Dedifferentiated amniotic fluid mesenchymal stem cell (primary cell): ENCODE measurements at regions not wholly inside any gene's neighbourhood (a gene's known extent, or its start where the extent isn't known, plus 50 kb on each side); places are given as distances from the start of the nearest gene placed in this dataset.
"Not testable (repeated sequence)": the region's sequence is repeated elsewhere in the genome, so short reads cannot be mapped to it uniquely, and the experiment has no call there.

Experiments used
- DNase-seq: peaks from one replicate; pipeline ENCODE4 v3.0.0-alpha.2; 2016; ENCODE audit errors: extremely low spot score

DNA sequence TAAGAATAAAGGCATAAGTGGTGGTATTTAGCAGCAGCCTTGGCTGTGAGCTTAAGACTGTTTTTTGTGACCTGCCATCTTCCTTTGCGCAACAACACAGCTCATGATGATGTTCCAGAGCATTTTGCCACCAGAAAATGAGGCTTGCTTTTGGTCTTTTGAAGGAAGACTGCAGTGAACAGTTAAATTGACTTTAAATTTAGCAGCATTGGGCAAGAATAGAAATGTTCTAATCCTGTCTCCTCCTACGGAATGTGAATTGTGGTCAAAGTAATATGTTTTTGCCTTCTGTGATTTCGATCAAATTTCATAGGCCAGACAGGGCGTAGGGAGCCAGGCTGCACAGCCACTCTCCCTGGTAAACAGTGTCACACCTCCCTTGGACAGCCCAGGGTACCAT, 460.7 kb upstream of the RASGRP1 start:
- peak; percentile 62 for DNase-seq

DNA sequence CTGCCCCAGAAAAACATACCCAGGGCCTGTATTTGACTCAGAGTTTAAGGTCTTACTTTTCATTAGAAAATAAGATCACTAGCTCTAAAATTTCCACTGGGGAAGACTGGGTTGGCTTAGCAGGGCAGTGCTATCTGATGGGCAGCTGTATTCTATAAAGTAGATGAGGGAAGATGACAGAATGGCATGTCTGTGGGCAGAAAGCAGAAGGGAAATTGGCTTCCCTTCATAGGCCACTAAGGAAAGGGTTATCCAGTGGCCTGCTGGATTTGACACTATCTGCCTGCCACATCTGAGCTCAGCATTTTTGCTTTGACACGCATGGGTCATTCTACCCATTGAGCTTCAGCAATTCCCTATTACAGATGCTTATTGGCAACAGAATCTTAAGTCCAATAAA, 461.3 kb upstream of the RASGRP1 start:
- DNase-seq, result no peak

DNA sequence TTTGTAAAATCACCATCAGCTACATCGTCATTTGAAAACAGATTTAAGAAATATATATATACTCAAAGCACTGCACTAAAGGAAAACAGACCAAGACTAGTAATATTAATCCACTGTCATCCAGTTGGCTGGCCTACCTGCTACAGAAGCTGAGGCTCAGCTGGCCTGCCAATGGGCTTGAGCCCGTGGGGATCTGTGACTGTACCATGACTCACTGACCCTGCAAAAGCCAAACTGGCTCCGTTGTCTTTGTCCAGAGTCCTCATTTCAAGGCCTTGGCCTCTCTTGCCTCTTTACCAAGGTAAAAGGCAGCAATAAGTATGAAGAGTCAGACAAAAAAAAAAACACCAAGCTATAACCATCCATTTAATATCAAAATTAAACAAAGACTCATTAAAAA, 463.5 kb upstream of the RASGRP1 start:
- no peak for DNase-seq

DNA sequence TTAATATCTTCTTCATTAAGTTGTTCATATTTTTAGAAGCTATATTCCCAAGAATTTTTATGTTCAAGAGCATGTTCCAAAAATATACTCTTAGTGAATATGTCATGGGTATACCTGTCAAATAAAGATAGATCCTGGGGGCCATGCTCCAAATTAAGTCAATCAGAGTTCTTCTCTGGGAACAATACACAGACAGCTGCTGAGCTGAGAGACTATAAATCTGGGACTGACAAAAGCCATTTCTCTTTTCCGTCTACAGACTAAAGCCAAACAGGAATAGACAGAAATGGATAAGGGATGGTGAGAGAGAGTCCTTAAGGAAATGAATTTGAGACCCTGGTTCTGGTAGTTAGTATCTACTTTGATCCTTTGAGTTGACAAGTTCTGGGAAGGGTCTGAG, 465.1 kb upstream of the RASGRP1 start:
- no peak for DNase-seq

DNA sequence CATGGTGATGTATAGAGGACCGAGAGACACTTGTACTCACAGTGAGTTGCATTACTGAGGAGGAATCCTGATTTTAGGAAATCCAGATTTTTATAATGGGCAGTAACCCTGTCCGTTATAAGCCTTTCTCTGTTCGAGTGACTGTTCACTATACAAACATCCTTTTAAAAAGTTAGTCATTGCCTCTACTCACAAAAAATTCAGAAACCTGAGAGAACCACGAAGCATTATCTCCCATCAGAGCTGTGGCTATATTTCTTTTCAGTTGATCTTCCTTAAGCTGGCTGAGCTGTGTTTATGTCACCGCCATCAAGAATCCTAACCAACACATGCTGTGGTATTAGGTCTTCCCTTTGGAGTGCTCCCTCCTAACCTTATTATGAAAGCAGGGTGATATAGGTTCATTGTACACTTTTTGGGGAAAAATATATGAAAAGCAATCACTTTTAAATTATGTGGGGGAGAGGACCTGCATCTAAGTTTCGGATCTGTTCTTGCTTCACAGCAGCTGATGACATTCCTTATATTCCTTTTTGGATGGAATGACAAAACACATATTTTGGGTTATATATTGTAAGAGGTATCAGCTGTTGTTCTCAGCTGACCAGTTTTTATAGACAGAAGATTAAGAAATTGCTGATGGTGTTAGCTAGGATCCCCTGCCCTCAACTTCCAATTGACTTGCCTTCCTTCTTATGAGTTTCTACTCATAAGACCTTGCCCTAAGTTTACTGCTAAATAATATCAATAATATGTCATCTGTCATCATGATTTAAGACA, 465.9 kb upstream of the RASGRP1 start:
- DNase-seq, result no peak

DNA sequence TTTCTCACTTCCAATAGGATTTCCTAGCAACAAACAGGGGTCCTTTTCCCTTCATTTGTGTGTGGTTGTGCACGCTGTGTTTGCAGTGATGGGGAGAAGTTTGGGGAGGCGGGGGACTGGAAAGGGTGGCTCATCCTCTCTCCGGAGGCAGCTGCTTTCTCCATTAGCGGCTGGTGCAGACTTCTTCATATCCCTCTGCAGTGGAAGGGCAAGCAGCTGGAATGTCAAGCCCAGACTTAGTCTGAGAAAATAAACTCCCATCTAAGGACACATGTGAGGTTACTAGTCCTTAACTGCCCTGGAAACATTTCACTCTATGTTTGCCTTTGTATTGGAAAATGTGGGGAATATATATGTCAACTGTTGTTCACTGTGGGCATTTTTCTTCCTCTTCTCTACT, 467.0 kb upstream of the RASGRP1 start:
- DNase-seq, result no peak

DNA sequence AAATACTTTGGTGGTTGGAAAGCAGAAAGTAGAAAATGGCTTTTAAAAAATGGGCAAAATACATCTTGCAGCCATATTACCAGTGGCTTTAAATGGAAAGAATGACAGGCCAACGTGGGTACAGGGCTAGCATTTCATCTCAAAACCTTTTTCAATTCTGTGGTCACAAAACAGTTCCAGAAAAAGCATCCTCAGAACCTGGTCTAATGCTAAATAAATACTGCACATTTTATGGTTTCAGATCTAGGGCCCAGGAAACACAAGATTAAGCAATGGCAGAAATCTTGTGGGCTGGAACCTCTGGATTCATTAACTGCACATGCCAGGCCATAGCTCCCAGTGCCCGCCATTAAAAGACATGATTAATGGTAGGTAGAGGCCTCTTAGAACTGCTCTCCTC, 470.2 kb upstream of the RASGRP1 start:
- DNase-seq, result no peak

DNA sequence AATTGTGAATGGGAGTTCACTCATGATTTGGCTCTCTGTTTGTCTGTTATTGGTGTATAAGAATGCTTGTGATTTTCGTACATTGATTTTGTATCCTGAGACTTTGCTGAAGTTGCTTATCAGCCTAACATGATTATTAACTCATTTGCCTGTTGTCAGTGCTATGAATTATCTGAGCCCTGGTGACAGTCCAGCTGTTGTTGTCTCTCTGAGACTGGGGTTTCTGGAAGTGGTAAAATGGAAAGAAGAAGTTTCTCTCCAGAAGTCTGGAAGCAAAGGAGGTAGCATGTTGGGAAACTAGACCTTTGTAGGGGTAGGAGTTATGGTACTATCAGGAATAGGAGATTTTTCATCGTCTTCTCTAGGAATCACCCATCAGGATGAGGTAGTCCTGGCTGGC, 473.0 kb upstream of the RASGRP1 start:
- not testable (repeated sequence) for DNase-seq

DNA sequence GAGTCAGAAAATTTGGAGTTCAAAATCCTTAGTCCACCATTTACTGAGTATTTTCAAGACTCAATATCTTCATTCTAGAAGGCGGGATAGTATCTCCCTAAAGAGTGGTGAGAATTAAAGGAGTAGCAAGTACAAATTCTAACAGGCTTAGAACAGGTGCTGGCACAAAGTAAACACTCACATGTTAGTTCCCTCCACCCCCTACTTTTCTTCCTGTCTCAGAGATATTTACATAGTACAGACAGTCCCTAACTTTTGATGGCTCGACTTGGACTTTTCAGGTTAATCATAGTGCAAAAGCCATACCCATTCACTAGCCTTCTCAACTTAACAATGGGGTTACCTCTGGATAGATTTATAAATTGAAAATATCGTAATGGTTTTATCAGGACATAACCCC, 476.2 kb upstream of the RASGRP1 start:
- no peak for DNase-seq

DNA sequence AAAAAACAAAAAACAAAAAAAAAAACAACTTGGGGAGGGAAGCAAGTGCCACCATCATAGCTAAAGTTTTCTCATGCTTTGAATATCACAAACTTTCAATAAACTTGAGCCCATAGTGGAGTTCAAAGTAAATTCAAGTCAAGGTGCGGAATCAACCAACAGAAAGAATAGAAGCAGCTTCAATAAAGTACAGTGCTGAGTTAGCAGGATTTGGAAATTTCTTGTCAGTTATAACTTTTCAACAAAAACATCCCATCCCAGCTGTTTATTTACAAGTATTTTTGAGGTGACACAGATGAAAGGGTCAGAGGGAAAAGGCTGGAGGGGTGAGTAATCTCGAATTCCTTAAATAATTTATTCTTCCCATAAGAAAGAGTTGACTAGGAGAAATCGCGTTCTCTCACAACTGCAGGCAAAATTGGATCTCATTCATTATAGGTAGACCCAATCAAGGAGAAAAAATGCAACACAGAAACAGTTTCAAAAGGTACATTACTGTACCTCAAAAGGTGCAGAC, 477.4 kb upstream of the RASGRP1 start:
- no peak for DNase-seq

DNA sequence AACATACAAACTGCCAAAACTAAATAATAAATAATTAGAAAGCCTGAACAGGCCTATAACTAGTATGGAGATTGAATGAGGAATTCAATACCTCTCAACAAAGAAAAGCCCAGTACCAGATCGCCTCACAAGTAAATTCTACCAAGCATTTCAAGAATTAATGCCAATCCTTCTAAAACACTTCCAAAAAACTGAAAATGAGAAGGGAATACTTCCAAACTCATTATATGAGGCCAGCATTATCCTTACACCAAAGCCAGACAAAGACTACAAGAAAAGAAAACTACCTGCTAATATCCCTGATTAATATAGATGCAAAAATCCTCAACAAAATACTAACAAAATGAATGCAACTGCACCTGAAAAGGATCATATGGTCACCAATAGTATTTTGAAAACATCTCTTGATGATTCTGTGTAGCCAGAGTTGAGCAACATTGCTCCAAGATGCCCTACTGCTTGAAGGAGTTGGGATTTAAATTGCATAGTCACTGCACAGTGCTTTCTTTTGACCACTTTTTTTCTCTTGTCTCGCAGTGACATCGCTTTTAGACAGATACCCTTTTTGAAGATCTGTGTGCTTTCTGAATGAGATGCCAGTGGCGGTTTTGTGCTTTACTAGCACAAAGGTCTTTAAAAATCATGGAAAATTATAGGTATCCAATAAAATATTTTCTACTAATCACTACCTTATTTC, 487.2 kb upstream of the RASGRP1 start:
- DNase-seq, result no peak

DNA sequence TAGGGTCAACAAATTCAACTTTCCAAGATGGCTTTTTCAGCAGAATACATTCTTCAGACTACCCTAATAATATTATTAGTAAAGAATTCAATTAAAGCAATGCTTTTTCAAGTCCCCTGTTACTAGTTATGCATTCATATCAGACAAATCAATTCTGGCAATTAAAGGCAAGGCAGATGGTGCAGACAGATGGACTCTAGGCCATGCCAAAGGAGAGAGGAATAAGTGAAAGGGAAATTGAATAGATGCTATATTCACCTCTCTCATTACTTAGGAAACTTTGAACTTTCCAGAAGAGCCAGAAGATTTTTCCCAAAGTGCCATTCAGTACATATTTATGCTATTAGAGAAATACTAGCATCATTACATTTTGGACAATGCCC, 487.7 kb upstream of the RASGRP1 start:
- no peak for DNase-seq

DNA sequence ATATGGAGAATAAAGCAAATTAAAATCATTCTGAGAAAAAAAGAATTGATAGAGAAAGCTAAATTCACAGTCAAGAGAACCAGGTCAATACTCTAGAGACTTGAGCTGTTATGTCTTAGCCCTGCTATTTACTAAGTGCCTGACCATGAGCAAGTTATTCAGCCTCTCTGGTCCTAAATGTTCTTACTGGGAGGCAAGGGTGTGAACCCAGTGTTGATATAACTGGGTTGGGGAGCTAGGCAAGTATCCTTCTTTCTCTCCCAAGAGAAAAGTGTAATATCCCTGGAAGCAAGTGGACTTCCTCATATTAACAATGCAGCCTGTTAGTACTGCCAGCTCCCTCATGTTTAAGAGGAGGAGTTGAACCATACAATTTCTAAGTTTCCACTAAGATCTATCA, 488.9 kb upstream of the RASGRP1 start:
- DNase-seq, result no peak

DNA sequence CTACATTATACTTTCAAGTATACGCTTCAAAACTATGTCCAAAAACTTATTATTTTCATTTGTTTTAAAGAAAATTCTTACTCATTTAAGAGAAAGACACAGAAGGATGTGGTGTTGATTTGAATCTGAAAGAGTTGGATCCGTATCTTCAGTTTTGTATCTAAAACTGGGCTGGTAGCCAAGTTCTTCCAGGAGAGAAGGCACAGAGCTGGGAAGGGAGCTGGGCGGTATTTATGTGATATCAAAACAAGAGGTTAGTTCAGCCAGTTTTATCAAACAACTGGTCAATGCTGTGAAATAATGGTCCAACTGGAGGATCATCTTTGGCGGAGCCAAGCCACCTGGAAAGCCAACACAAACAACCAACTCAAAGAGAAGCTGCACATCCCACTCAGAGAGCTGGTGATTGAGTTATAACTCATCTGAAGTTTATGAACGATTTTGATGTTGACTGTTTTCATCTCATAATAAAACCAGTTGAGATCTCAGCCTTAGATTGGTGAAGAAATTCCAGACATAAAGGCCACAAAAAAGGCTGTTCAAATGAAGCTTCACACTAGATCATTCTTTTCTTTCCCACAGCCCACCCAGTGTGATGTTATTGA, 489.6 kb upstream of the RASGRP1 start:
- DNase-seq, result no peak

DNA sequence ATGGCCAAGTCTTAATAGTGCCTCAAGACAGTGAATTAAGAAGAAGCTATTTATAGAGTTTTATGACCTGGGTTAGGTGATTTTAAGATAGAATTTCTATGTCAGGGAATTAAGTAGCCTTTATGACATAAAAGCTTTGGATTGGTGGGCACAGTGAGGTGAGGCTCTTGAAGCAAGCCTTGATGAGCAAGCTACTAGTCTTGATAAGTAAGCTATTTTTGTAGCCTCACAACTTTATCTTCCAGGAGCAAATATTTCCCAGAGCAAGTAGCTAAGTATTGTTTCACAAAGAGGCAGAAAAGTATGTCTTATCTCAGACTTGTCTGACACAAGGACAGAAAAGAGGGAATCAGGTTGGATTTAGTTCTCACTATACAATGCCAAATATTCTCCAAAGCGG, 491.7 kb upstream of the RASGRP1 start:
- DNase-seq, result no peak

DNA sequence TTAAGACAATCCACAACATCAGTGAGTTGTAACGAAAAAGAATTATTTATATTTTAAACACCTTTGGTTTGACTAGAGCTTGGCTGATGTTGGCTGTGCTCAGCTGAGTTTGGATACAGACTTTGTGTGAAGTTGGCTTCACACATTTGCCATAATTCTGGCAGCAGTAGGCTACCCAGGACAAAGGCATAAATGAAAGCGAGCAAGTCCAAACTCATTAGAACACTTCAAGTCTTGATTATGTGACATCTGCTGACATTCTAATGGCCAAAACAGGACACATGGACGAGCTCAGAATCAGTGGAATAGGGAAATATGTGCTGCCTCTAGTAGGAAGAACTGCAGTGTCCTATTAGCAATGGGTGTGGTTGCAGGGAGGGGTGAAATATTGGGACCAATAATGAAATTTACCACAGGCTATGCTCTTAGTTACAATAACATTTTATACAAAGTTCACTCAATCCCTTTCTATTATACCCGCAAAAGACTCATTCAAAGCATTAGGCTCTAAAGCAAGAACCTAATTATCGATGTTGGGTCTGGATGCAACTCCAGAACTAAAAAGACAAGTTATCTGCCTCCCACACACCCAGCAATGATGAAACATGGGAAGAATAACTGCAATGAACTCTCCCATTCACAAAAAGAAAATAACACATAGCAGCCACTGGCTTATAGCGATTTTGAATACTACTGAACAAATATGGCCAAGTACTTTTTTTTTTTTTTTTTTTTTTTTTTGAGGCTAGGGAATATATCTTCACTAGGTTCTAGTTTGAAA, 493.9 kb upstream of the RASGRP1 start:
- no peak for DNase-seq

DNA sequence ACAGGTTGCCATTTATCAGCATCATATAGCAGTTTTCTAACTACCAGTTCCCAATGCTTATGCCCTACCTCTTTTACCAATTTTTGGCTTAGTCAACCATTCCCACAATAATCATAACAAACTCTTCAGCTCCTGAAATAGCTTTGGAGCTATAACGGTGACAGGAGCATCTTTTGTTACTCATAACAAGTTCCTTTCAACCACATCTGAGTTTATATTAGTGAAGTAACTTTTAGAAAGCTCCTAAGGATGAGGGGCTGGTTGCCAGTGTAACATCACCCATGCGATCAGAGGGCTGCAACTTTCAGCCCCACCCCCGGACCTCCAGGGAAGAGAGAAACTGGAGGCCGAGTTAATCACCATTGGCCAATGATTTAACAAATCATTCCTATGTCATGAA, 495.3 kb upstream of the RASGRP1 start:
- no peak for DNase-seq

DNA sequence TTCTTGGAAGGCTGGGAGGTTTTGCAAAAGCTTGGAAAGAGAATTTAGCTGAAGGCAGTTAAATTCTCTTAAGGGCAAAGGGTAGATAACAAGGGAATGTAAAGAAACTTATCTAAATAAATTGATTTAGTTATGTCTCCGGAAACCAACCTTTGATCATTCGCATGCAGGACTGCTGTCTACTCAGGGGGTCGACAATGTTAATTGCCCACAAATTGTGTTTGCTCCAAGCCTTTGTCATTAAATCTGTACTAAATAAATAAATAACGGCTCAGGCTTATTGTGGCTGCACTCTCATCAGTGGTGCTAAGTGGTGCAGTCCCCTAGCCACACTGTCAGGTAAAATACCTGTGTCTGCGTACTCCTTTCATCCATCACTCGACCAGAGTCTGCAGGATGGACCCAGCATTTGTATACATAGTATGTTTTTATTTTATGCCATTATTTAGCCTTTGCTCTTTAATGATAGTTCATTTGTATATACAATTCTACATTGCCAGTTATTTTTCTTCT, 497.4 kb upstream of the RASGRP1 start:
- DNase-seq, result no peak

DNA sequence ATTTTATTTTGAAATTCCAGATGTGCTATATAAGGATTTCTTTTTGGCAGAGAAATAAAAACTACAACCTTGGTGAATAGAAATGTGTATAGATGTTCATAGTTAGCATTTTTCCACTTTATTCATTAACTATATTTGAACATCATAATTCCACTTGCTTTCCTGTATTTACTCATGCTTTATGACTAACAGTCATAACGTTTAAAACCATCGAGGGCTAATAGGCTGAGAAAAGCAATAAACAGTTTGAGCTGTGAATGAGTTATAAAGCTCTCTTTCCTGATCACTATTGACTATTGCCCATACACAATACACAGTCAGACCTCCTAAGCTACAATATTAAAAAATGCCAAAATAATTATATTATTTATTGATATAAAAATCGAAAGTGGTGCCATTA, 502.1 kb upstream of the RASGRP1 start:
- DNase-seq, result no peak

DNA sequence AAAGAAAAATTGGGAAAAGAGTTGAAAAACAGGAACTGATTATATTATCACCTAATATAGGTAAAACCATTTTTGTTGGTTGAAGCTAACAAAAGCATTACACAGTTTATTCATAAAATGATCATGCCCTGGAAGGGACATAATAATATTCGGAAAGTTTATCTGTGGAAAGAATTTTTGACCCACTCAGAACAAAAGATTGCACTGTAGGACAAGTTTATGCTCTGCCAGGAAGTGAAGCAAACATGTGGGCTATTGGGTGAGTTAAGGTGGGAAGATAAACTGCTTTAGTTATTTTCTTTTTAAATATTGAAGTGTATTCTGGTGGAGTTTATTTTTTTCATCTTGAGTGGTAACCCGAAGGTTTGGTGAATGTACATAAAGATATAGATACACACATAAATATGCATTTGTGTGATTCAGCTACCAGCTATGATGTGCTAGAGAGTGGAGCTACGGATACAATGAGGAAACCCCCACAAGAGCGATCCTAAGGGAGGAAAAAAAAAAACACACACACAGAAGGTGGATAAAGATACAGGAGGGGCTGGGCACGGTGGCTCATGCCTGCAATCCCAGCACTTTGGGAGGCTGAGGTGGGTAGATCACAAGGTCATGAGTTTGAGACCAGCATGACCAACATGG, 506.4 kb upstream of the THBS1 start:
- DNase-seq, result no peak

DNA sequence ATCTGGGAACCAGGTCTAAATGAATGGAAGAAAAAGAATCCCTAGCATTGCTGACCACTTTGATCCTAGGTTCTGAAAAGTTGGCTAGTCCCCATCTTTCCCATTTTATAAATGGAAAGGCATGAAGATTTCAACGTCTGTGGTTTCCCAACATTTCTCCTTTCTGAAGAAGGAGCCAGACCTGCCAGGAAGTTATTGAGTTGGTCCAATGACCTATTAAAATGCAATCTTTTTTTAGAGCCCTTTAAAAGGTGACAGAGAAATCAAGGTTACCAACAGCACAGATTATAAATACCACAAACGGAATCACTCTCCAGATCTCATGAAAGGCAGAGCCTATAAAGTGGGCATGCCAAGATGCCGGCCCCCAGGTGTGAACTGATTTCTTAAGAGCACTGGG, 505.6 kb upstream of the THBS1 start:
- no peak for DNase-seq
